COR-L47 (cell line): ENCODE measurements at regions not wholly inside any gene's neighbourhood (a gene's known extent, or its start where the extent isn't known, plus 50 kb on each side); places are given as distances from the start of the nearest gene placed in this dataset.
A peak's percentile ranks its signal among the peaks of the same experiment; 100 is the strongest.

Experiments used
- DNase-seq: peaks from one replicate; lab custom pipeline; 2025; lab: John Stamatoyannopoulos, UW

- DNase-seq, result peak; percentile 83
Measured at GRCh38 chr15:94761574-94761973, 530.2 kb downstream of the MCTP2 start.

- DNase-seq, result no peak
Measured at GRCh38 chr15:94769089-94769488, 537.7 kb downstream of the MCTP2 start.

GRCh38 chr15:94770199-94770598 is 538.8 kb downstream of the MCTP2 start:
- DNase-seq, result no peak

GRCh38 chr15:94777037-94777436 is 545.7 kb downstream of the MCTP2 start:
- DNase-seq, result no peak

DNA sequence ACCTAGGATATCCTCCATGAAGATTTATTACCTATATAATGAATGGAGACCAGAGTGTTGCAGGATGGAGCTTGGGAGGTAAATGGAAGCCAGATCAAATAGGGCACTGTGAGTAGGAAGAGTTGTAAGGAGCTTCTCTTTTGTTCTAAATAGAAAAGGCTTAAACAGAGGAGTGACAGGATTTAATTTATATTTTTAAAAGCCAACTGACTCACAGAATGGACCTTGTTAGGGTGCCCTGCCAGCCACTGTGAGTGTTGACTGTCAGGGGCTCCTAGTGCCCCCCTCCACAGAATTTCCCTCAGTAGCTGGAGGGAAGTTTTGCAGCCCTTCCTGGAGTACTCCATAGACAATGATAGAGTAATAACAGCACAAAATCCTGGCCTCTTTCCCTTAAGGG is 547.5 kb downstream of the MCTP2 start:
- no peak for DNase-seq

DNA sequence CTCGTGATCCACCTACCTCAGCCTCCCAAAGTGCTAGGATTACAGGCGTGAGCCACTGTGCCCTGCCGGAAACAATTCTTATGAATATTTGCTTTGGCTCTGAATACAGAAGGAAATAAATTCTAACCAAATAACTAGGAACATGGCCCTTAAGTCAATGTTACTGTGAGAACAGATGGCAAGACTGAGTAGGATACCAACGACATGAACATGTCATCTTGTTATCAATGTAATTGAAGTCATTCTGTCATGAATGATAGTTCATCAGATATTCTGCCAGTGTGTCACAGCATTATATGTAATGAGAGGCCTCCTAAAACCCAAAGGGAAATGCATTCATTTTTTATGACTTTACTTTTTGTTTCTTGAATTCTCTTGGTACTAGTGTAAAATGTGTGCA is 548.8 kb downstream of the MCTP2 start:
- DNase-seq, result no peak

- DNase-seq, result no peak
Measured at GRCh38 chr15:94785091-94785490, 553.7 kb downstream of the MCTP2 start.

GRCh38 chr15:94791008-94791407 is 559.6 kb downstream of the MCTP2 start:
- no peak for DNase-seq

- no peak for DNase-seq
Measured at GRCh38 chr15:94791510-94791909, 560.1 kb downstream of the MCTP2 start.

DNA sequence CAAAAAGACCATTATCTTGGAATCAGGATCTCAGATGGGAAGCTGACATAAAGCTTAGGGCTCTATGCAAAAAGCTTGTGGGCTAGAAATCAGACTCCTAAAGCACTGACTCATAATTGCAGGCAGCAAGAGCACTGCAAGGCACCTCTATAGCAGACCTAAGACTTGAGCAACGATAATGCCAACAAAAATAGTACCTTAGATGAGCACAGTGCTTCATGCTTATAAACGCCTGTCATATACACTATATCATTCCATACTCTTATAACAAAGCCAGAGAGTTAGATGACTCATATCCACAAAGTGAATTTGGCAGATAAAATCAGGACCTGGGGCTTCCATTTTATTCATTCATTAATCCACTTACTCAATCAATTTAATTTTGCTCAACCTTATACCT is 560.8 kb downstream of the MCTP2 start:
- DNase-seq, result no peak

DNA sequence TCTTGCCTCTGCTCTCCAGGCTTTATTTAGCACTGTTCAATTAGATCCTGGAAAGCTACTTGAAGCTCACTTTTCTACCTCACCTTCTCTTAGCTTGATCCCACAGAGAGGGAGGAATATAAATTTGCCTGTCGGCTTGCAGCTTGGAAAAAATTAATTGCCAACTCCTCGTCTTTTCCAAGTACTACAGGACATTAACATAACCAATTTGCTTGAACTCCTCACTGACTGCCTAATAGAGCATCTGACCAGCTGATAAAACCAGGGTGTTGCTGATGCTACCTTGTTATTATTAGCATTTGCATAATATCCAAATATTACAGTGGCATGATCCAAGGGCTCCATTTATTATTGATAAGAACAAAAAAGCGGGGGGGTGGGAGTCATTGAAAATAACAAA is 561.8 kb downstream of the MCTP2 start:
- no peak for DNase-seq

GRCh38 chr15:94793641-94794040 is 562.3 kb downstream of the MCTP2 start:
- peak; percentile 47 for DNase-seq

GRCh38 chr15:94804613-94805012 is 573.3 kb downstream of the MCTP2 start:
- no peak for DNase-seq

DNA sequence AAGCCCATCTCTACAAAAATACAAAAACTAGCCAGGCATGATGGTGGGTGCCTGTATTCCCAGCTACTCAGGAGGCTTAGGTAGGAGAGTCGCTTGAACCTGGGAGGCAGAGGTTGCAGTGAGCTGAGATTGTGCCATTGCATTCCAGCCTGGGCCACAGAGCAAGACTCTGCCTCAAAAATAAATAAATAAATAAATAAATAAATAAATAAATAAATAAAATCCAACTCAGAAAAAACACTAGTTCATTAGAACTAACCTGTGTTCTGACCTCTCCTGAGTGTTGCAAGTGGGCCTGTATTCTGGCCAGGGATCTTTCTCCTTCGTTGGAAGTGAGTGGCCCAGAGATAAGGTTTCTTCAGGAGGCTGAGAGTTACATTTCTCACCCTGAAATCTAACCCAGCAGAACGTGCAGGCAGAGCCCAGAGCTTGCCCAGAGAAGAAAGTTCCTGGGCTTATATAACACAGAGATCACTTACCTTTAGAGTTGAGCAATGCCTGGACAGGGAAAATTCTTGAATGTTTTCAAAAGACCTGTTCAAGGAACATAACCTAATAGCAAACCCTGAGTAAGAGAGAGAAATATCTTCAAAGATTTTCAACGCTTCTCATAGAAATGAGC is 583.9 kb downstream of the MCTP2 start:
- no peak for DNase-seq

DNA sequence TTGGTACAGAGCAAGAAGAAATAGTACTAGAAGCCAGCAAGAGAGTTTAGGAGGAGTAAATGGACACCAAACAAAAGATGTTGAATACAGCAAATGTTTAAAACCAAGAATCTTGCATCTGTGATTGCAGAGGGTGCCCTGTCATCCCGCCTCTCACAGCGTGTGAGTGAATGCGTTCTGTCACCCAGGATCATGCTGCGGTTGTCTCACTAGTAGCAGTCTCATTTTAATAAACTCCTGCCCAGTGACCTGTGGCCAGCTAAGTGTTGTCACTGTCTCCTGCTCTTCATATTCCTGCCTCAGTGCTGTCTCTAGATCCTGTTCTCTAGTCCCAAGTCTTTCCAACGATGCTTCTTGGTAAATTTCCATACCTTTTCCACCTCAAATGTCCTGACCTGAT is 584.6 kb downstream of the MCTP2 start:
- no peak for DNase-seq

DNA sequence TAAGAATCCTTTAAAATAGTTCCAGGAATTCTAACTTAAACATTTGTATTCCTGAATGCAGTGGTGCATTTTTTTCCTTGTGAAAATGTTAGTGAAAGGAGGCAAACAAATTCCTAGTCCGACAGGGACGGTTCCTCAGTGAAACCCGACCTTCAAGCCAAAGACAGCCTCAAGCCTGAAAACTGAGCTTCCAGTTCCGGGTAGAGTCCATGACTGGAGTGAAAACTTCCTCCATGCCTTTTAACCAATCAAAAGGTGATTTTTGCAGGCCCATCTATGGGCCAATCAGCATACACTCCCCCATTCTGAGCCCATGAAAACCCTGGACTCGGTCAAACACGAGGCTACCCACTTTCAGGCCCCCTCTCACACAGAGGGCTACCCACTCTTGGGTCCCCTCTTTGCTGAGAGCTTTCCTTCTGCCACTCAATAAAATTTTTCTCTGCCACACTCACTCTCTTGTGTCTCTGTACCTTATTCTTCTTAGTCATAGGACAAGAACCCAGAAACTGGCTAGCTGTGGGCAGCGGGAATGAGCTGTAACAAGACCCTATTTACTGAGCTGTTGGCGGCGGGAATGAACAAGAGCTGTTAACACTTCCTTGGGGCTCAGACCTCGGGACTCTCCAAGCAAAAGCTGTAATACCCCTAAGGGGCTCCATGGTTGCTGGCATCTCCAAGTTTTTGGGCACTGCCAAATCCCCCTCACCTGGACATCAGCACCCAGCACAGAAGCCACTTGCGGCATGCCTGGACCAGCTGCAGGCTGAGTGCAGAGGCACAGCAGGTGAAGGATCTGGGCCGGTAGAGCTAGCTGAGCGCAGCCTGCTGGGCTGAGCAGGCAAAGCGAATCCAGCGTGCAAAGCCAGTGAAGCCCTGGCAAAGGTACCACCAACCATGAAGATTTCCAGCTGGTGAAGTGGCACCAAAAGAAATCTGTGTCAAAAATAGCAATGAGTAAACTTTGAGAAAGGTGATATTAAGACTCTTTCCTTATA is 598.8 kb downstream of the MCTP2 start:
- DNase-seq, result no peak

DNA sequence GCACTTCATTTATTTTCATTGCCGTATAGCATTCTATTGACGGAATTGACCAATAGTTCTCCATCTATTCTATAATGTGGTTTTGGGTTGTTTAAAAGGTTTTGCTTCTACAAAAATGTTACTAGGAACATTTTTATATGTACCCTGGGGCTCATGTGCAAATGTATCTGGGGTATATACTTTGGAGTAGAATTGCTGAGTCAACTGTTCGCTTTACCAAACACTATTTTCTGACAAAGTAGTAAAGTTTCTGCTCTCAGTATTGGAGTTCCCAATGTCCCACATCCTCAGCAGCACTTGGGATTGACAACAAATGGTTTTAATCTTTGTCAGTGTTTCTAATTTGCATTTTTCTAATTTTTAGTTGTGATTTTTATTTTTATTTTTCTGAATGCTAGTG is 602.6 kb downstream of the MCTP2 start:
- DNase-seq, result no peak

DNA sequence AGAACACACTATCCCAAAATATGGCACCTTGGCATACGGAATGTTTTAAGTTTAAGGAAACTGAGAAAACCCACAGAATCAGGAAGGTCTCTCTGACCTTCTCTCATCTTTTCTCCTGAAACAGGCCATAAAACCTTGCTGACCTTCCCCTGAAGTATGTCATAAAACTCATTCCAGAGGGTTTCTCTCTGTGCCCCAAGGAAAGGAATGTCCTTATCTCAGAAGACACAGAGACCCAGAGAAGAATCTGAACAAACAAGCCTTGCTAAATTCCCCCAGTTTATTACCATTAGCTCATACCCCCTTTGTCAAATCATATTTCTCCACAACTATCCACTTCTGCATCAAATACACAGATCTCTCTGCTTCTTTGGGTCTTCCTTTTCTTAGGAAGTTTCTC is 603.1 kb downstream of the MCTP2 start:
- DNase-seq, result no peak

DNA sequence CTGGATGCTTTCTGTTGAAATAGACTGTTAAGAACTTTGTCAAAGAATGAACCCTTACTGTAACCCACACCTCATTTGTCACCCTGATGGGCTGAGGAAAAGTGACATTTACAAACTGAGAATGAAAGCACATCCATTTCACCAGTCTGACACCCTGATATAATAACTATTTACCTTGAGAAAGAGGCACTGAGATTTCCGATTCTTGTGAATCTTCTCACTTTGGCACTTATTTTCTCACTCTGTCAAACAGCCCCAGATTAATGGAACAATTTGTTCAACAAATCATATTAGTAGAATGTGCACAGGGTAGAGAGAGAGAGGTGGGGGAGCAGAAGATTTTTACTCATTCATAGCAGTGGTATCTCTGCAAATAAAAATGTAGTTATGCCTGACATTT is 606.9 kb downstream of the MCTP2 start:
- no peak for DNase-seq

GRCh38 chr15:94840794-94841783 is 609.7 kb downstream of the MCTP2 start:
- DNase-seq, result no peak

GRCh38 chr15:94843060-94843459 is 611.7 kb downstream of the MCTP2 start:
- no peak for DNase-seq

DNA sequence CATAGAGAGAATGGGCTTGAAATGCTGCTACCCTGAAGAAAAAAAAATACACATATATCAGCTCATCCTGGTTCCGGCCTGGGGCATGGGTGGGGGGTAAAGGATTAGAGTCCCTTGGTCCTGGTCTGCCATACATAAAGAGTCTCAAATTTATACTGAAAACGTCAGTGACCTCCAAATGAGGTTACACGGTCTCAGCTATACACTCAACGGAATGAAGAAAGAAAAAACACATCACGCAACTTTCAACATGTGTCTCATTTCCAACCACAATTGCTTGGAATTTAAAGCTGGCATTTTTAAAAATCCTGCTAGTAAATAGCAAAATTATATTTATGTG is 612.8 kb downstream of the MCTP2 start:
- no peak for DNase-seq
